Esophagus squamous epithelium (tissue), 5 donors: ENCODE measurements at regions not wholly inside any gene's neighbourhood (a gene's known extent, or its start where the extent isn't known, plus 50 kb on each side); places are given as distances from the start of the nearest gene placed in this dataset.
A peak's percentile ranks its signal among the peaks of the same experiment; 100 is the strongest.

ENCODE experiments used
- DNase-seq: peaks from one replicate; lab custom pipeline; 2025; lab: John Stamatoyannopoulos, UW
- H3K27ac ChIP-seq, 4 donors: fragments of 200-600 bp; sonication (generic); one replicate each; pipeline ENCODE4 v1.5.1; 2016 to 2019; ENCODE audit warnings: mild to moderate bottlenecking in 1 of 4
- H3K27me3 ChIP-seq, 4 donors: fragments of 200-600 bp; sonication (generic); 1 replicate in 3 of 4; 2 replicates in 1 of 4; pipeline versions ENCODE4 v1.5.1 to v1.6.0; 2017 to 2021; ENCODE audit warnings: antibody characterized with exemption in 1 of 4
- H3K36me3 ChIP-seq, 3 donors: fragments of 200-600 bp; sonication (generic); one replicate each; pipeline ENCODE4 v1.5.1; 2016 to 2019
- H3K4me1 ChIP-seq, 3 donors: fragments of 200-600 bp; sonication (generic); one replicate each; pipeline ENCODE4 v1.5.1; 2017 to 2019
- H3K4me3 ChIP-seq, 4 donors: fragments of 200-600 bp; sonication (generic); 1 replicate in 3 of 4; 2 replicates in 1 of 4; pipeline ENCODE4 v1.5.1; 2016 to 2019; ENCODE audit warnings: mild to moderate bottlenecking in 2 of 4, moderate library complexity in 1 of 4
- H3K9me3 ChIP-seq, 3 donors: fragments of 200-600 bp; sonication (generic); one replicate each; pipeline ENCODE4 v1.5.1; 2016 to 2019
- POLR2A ChIP-seq, 4 donors: fragments of 450-650 bp; IDR thresholded peaks; one replicate each; pipeline ENCODE4 v1.6.1; 2017; ENCODE audit warnings: antibody characterized with exemption in 4 of 4, mild to moderate bottlenecking in 4 of 4, moderate library complexity in 3 of 4
- WGBS, 2 donors: methylation state at CpG; one replicate each; pipeline ENCODE4 v1.1.5; 2018; 5-methylcytosine and 5-hydroxymethylcytosine counted together
- intact Hi-C: fragments of 100-400 bp; cut with DNase I; formaldehyde crosslinking; loops from one replicate; pipeline ENCODE4 v1.15.0; 2022
- TF ChIP-seq, protein P1 (sequence below), 6 experiments: fragments of 450-650 bp in 4 of 6; fragments of 200-600 bp in 2 of 6; sonication (generic) in 2 of 6; IDR thresholded peaks; one replicate each; pipeline ENCODE4 v1.5.1; 2016 to 2019; ENCODE audit warnings: antibody characterized with exemption in 6 of 6, mild to moderate bottlenecking in 4 of 6, moderate library complexity in 4 of 6
- donor health status: DM: yes; HTN: yes; CAD: no.

DNA sequence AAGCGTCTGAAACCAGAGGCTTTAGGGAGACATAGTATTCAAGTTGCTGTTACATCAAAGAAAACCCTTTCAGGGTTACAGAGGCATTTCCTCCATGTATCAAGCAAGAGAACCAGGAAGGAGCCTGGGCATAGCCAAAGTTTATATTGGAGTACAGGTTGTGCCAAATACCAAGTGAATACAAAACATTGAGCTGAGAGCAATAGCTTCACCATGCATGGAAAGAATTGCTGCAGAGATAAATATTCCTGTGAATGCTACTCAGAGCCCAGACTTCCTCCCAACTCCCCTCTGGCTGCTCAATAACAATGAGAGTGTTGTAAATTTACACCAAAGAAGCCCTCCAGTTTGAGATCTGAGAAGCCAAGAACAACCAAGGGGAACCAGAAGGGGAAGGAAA, 618.9 kb downstream of the DHX35 start:
- intact Hi-C loops = no loop called here
- no peak for DNase-seq
- Histone ChIP-seq H3K9me3 (no peaks in the 10 kb centered on the region), H3K27me3 (no peaks in the 10 kb centered on the region), H3K27ac (peak overlapping the region in 1 of 4 donors; percentile 21), H3K4me1 (no peaks in the 10 kb centered on the region), H3K4me3 (no peak overlapping the region), H3K36me3 (no peaks in the 10 kb centered on the region)
- WGBS, 2 donors = 28 to 42% methylated on average over 1 of the region's 1 CpG
- TF ChIP-seq POLR2A (IDR thresholded peaks at IDR 0.05) = no peak
- TF ChIP-seq, protein P1, sequence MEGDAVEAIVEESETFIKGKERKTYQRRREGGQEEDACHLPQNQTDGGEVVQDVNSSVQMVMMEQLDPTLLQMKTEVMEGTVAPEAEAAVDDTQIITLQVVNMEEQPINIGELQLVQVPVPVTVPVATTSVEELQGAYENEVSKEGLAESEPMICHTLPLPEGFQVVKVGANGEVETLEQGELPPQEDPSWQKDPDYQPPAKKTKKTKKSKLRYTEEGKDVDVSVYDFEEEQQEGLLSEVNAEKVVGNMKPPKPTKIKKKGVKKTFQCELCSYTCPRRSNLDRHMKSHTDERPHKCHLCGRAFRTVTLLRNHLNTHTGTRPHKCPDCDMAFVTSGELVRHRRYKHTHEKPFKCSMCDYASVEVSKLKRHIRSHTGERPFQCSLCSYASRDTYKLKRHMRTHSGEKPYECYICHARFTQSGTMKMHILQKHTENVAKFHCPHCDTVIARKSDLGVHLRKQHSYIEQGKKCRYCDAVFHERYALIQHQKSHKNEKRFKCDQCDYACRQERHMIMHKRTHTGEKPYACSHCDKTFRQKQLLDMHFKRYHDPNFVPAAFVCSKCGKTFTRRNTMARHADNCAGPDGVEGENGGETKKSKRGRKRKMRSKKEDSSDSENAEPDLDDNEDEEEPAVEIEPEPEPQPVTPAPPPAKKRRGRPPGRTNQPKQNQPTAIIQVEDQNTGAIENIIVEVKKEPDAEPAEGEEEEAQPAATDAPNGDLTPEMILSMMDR (IDR thresholded peaks at IDR 0.05) = no peak

- Histone ChIP-seq H3K36me3 (no peaks in the 10 kb centered on the region), H3K4me1 (no peaks in the 10 kb centered on the region), H3K9me3 (no peaks in the 10 kb centered on the region), H3K27ac (no peak overlapping the region), H3K4me3 (no peak overlapping the region), H3K27me3 (no peaks in the 10 kb centered on the region)
- 51 to 71% methylated on average over 5 of the region's 5 CpGs for WGBS, 2 donors
- DNase-seq = no peak
- intact Hi-C loops = no loop called here
- TF ChIP-seq, protein P1 (IDR thresholded peaks at IDR 0.05) = no peak
- TF ChIP-seq POLR2A (IDR thresholded peaks at IDR 0.05) = no peak
Observed at GRCh38 chr20:39576771-39577170, 614.6 kb downstream of the DHX35 start.

GRCh38 chr20:39574061-39574460, 611.9 kb downstream of the DHX35 start:
- Histone ChIP-seq H3K36me3 (no peaks in the 10 kb centered on the region), H3K27ac (no peak overlapping the region), H3K4me1 (no peaks in the 10 kb centered on the region), H3K9me3 (no peaks in the 10 kb centered on the region), H3K27me3 (no peaks in the 10 kb centered on the region), H3K4me3 (no peak overlapping the region)
- TF ChIP-seq, protein P1 (IDR thresholded peaks at IDR 0.05) = no peak
- TF ChIP-seq POLR2A (IDR thresholded peaks at IDR 0.05) = no peak
- no peak for DNase-seq
- 57 to 88% methylated on average over 2 of the region's 2 CpGs for WGBS, 2 donors
- intact Hi-C loops = no loop called here

DNA sequence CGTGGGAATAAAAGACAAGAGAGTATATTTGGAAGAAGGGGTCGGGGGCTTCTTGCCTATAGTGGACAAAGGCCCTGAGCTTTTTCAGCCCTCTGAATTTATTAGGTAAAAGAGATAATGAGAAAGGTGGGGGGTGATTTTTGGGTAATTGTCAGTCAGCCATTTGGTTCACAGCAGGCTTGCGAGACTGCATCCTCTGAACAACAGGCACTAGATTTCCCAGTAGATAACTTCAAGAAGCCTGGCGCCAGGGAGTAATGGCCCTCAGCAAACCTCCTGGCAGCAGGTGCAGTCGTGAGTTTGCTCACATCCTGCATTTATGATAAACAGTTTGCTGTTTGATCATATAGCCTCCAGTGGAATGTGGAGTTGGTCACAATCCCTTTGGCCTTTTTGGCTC, 609.0 kb downstream of the DHX35 start:
- no peaks in the 10 kb centered on the region for H3K4me1 ChIP-seq
- intact Hi-C loops = no loop called here

DNA sequence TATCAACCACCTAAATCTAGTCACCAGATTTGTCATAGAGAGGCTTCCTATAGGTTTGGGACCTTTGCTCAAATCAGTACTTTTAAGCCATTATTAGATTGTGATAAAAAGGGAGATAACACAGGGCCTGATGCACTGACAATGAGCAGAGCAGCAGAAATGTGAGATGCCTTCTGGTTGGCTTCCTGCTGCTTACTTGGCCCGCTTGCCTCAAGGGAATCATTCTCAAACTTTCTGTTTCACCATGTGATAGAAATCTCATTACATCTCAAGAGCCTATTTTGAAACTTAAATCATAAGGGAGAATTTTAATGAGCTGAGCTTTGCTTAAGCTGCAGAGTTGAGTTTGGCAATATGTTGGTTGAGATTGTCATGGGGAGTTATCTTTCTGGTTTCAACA, 606.0 kb downstream of the DHX35 start:
- no peak for DNase-seq
- Histone ChIP-seq H3K36me3 (no peaks in the 10 kb centered on the region), H3K4me1 (no peaks in the 10 kb centered on the region), H3K4me3 (no peak overlapping the region), H3K27ac (no peak overlapping the region), H3K9me3 (no peaks in the 10 kb centered on the region), H3K27me3 (no peaks in the 10 kb centered on the region)
- TF ChIP-seq, protein P1 (IDR thresholded peaks at IDR 0.05) = no peak
- TF ChIP-seq POLR2A (IDR thresholded peaks at IDR 0.05) = no peak
- intact Hi-C loops = no loop called here
- WGBS, 2 donors = 88 to 94% methylated on average over 1 of the region's 1 CpG

More for the DNA sequence above, 609.0 kb downstream of the DHX35 start:
- no peak for DNase-seq
- H3K27ac ChIP-seq = no peak overlapping the region
- H3K36me3 ChIP-seq = no peaks in the 10 kb centered on the region
- H3K27me3 ChIP-seq = no peaks in the 10 kb centered on the region
- H3K4me3 ChIP-seq = no peak overlapping the region
- 63 to 85% methylated on average over 4 to 5 of the region's 5 CpGs for WGBS, 2 donors
- no peak for TF ChIP-seq POLR2A (IDR thresholded peaks at IDR 0.05)
- H3K9me3 ChIP-seq = no peaks in the 10 kb centered on the region

DNA sequence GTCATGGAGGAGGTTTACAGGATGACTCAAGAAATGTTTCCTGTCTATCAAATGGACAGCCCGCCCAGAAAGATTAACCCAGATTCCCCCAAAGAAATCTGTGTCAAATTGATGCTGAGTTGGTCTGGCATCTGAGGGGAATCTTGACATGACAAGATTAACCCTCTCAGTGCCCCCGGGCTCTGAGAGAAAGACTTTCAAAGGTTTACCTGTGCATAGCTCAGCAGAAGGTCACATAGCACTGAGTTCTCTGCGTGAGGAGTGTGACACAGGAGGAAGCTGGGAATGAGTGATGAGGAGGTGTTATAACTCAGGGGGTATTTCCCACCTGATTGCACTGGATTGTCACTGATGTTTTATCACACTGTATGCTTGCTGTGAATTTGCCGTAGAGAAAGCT, 601.2 kb downstream of the DHX35 start:
- no peak for TF ChIP-seq POLR2A (IDR thresholded peaks at IDR 0.05)
- TF ChIP-seq, protein P1 (IDR thresholded peaks at IDR 0.05) = no peak
- Histone ChIP-seq H3K27ac (no peak overlapping the region), H3K9me3 (no peaks in the 10 kb centered on the region), H3K4me3 (no peak overlapping the region), H3K4me1 (no peaks in the 10 kb centered on the region), H3K27me3 (no peaks in the 10 kb centered on the region), H3K36me3 (no peaks in the 10 kb centered on the region)
- intact Hi-C loops = no loop called here
- WGBS, 2 donors = 70 to 79% methylated on average over 3 to 4 of the region's 4 CpGs
- DNase-seq = no peak
